Mammary epithelial cell (primary cell): ENCODE measurements at regions not wholly inside any gene's neighbourhood (a gene's known extent, or its start where the extent isn't known, plus 50 kb on each side); places are given as distances from the start of the nearest gene placed in this dataset.

Source experiments
- CTCF ChIP-seq, 2 donors: IDR thresholded peaks in 1 of 2; conservative IDR thresholded peaks in 1 of 2; 2 replicates each; pipeline ENCODE4 v1.5.1; 2011 to 2012; ENCODE audit warnings: inconsistent platforms in 2 of 2, low read length in 2 of 2, mild to moderate bottlenecking in 2 of 2, control low read depth in 1 of 2, low read depth in 1 of 2; ENCODE audit not compliant: insufficient read depth in 1 of 2; ENCODE audit errors: extremely low read depth in 1 of 2
- EZH2 ChIP-seq: IDR thresholded peaks from 2 replicates; pipeline ENCODE4 v1.6.1; 2012; ENCODE audit warnings: low read length, inconsistent platforms, borderline replicate concordance

DNA sequence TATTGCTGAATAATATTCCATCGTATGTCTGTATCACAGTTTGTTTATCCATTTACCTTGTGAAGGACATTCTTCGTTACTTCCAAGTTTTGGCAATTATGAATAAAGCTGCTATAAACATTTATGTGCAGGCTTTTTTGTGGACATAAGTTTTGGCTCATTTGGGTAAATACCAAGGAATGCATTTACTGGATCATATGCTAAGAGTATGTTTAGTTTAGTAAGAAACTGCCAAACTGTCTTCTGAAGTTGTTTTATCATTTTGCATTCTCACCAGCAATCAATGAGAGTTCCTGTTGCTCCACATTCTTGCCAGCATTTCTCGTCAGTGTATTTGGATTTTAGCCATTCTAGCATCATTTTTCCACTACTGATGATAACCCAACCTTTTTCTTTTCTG, 232.7 kb upstream of the NR3C2 start:
- TF ChIP-seq CTCF (conservative IDR thresholded peaks at IDR 0.05 in 1 of 2, IDR thresholded peaks at IDR 0.05 in 1 of 2; ENCODE audit: extremely low read depth in 1 of 2, insufficient read depth in 1 of 2, low read depth in 1 of 2, low read length in 2 of 2) (no peak), EZH2 (no peak)
